NCI-H748 treated with DMSO at 0.1 percent for 48 hours (cell line): ENCODE measurements at regions not wholly inside any gene's neighbourhood (a gene's known extent, or its start where the extent isn't known, plus 50 kb on each side); places are given as distances from the start of the nearest gene placed in this dataset.

Experiments
- DNase-seq: peaks from one replicate; lab custom pipeline; 2025; lab: John Stamatoyannopoulos, UW

DNA sequence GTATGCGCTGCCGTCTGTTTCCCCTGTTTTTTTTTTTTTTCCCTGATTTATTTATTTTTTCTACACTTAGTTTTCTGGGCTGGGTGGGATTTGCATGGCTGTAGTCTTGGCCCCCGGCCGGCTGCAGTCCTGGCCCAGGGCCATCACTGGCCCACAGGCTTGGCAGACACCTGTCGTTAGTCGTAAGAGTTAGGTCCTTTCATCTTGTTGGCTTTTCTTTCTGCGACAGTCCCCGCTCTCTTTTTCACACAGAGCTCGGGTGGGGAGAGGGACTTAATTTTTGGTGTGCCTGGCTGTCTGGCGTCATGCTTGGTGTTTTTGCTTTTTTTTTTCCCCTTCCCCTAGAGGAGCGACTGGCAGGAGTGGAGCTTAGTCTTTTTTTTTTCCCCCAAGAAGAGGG is 183.4 kb downstream of the KLF13 start:
- no peak for DNase-seq

DNA sequence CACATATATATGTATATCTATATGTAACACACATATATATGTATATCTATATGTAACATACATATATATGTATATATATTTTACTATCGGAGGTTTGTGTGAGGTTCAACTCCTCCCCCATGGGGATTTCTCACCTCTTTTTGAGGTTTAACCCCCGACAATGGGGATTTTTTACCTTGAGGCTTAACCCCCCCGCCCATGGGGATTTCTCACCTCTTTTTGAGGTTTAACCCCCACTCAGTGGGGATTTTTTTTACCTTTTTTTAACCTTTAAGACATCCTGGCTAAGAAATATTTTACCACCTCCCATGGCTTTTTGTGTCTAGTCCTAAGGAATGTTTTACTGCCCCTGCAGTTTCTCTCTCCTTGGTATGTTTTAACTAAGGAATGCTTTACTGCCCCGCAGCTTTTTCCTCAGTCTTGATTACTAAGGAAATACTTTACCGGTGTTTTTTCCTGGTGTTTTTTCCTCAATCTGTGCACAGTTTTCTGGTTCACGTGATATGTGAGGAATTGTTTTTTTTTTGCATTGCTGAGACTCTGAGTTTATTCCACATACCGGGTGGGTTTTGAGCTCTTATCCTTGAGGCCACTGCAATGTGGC is 185.2 kb downstream of the KLF13 start:
- no peak for DNase-seq

DNA sequence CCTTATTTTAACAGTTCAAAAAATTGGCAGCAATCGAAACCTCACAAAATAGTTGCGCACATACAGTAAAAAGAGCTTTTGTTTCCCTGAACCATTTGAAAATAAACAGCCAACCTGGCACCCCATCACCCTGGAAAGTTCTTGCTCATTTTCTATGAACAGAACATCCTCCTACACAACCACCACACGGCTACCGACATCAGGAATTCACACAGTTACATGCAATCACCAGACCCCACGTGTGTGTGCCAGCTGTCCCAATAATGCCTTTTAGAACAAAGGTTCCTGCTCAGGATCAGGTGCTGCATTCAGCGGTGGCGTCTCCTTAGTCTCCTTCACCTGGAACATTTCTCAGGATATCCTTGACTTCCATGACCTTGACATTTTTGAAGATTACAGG is 186.5 kb downstream of the KLF13 start:
- no peak for DNase-seq

DNA sequence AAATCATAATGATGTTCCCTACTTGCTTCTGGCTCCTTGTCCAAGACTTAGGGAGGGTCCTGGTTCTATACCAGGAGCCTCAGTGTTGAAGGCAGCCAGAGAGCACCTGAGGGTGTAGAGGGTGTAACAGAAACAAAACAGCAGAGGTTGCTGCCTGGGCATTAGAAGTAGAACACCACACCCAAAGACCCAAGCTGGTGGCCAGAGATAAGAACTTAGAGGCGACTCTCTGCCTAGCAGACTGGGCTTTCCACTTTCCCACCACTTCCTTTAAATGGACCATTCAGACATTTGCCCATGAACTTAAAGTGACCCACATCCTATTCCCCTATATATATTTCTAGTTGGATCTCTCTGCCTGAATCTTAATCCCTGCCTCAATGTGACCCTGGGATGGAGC is 189.8 kb downstream of the KLF13 start:
- DNase-seq = no peak

DNA sequence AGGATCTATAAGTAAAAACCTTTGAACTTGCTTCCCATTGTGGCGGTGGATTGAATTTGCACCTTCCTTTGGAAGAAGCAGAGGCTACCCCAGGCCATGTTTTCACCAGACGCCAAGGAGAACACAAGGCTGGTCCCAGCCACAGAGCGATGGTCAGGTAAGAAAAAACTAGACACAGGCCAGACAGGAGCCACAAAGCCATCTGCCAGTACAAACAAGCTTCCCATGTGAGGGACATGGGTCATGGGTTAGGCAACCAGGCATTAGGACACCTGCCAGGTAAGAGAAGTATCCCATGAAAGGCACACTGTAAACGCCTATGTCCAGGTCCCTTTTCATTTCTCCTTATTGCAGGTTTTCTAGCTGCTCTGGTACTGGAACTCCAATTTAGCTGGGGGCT is 190.2 kb downstream of the KLF13 start:
- DNase-seq = no peak

DNA sequence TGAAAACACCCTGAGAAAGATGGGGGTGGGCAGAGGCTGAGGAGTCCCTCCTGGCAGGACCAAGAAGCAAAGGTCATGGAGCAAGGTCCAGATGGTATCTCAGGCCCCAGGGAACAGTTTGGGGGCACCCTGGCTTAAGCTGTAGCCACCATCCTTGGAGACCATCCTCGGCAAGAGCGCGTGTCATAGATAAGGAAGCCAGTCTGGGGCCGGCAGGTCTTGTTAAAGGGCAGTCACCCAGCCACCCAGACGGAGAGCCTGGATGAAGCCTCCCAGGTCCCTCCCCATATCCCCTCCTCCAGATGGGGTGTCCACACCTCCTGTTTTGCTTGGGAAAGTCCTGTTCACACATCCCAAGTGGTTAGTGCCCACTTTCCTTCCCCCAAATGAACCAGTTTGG is 191.1 kb downstream of the KLF13 start:
- no peak for DNase-seq

DNA sequence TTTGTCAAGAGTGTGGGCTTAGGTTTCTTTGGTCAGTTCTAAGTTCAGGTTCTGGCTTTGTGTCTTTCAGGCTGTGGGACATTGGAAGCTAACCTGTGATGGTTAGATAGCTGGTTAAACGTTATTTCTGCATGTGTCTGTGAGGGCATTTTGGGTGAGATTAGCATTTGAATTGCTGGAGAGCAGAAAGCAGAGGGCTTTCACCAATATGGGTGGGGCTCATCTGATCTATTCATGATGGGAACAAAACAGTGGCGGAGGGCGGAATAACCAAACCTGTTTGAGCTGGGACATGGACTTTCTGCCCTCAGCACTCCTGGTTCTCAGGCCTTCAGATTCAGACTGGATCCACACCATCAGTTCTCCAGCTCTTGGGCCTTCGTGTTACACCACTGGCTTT is 195.4 kb downstream of the KLF13 start:
- no peak for DNase-seq

DNA sequence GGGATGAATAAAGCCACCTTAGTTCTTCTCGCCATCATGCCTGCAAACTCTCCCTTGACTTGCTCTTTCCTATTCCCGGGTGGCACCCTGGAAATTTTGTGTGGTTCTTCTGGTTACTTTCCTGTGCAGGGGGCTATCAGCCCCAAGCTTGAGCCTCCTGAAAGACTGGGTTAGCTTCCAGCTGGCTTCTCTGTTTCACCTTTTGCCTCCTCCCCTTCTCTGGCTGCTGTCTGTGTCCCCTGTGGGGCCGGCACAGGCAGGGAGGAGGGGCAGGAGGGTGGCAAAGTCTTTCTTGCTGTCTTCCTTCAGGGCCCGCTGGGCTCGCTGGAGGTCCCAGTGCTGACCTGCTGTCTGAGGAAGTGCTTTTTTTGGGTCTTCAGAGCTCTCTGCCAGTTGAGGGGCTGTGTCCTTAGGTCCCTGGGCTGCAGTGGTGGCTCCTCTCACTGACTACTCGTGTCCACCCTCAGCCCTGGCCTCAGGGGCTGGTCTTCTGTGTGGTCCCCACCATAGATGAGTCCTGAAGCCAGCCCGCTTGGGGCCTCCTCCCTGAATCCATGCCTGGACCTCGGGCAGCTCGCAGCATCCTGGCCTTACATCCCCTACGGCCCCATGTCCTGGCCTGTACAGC is 196.5 kb downstream of the KLF13 start:
- DNase-seq = no peak

DNA sequence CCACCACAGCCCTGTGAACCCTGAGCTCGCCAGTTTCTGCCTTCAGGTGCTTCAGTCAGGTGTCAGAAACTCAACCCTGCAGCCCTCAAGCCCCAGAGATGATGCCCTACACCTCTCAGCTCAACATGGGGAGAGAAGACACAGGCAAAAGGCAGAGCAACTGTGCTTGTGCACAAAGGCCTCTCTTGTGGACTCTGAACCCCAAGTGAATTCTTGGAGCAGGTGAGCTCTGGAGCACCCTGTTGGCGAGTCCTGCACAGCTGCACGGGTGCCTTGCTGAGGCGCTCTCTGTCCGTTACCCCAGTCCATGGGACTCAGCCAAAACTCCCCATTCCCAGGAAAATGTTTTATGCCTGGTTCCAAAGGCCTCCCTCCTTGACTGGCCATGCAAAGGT is 197.0 kb downstream of the KLF13 start:
- DNase-seq = no peak

DNA sequence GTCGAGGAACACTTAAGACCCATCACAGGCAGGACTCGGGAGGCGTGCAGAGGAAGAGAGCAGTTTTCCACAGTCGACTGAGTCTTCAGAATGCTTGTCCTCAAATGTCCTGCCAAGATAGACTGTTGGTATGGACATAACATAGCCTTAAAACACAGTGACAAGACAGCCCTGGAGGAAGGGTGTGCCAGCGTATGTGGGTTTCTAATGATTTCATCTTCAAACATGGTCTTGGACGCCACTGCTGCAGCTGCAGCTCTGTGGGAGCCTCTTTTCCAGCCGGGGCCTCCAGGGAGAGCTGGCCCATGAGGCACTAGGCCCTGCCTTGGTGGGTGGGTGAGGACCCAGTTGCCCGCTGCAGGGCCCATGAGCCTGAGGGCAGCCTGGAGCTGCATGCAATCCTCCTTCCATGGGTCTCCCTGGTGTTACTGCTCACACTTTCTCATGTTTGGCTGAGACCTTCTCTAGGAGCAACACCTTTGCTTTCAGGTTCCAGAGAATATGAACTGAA is 198.6 kb downstream of the KLF13 start:
- DNase-seq = no peak

DNA sequence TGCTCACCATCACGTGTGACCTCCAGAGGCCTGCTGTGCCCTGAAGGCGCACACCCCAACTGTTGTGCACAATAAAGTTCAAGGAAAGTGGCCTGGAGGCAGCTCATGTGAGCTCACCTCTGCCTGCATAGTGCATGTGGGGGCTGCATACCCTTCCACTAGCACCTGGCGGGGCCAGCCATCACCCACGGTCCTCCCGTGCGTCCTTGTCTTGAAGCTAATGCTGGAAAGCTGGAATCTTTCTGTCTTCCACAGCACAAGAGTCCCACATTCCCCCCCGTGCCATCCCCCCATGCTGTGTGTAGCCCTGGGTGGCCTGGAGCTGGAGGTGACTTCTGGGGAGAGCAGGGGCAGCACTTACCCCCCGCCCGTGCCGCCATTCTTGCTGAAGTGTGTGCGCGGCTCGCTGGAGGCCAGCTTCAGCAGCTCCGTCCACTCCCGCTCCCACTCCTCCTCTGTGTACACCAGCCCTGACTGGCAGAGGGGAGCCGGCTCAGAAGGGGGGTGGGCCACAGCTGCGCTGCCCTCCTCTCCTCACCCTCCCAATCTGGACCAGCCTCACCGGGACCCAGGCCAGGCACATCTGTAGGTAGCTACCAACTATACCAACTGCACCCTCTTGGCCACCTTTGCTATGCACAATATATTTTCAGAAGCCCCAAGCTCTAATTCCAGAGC is 199.5 kb downstream of the KLF13 start:
- no peak for DNase-seq

DNA sequence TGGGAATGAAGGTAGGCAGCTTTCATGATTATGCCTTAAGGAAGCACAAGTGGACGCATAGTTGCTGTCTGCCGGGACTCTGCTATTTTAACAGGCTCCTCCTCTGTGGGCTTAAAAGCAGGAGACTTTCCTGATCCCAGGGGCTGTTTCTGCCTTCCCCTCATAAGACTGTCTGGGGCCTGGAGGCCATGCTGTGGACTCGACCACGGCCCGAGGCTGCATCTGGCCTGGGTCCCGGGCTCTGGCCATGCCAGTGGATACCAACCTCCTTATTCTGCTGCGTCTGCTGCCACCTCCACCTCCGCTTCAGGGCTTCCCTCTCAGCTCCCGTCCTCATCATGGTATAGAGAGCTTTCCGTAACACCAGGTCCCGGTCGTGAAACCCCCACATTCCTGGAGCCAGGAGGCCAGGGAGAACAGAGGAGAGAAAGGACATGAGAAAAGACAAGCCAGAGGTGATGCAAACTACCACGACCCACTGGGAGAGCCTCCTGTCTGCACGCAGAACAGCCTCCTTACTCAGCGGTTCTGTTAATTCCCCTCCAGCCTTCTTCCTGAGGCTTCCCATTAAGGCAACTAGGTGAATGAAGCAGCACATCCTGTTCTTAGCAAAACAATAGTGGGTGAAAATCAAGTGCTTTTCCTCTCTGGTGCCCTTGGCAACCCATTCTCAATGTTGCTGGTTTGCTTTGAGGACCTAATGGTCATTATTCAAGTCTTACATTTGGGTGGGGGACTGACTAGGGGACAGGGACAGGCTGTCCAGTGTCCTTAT is 200.5 kb downstream of the KLF13 start:
- DNase-seq = no peak

DNA sequence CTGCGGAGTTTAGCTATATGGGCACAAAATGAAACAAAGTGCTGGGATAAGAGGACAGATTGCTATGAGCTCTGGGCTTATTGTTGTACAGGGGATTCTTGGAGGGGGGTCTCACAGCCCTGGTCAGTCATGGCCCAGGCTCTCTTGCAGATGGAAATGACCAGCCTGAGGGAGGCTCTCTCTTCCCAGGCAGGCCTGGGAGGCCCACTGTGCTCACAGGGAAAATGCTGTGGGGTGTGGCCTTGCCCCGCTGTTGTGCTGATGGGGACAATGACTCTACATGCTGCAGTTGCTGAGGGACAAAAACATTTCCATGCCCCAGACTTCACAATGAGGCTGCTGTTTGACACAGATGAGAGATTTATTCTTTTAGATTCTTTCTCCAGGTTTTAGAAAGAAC is 202.2 kb downstream of the KLF13 start:
- no peak for DNase-seq

DNA sequence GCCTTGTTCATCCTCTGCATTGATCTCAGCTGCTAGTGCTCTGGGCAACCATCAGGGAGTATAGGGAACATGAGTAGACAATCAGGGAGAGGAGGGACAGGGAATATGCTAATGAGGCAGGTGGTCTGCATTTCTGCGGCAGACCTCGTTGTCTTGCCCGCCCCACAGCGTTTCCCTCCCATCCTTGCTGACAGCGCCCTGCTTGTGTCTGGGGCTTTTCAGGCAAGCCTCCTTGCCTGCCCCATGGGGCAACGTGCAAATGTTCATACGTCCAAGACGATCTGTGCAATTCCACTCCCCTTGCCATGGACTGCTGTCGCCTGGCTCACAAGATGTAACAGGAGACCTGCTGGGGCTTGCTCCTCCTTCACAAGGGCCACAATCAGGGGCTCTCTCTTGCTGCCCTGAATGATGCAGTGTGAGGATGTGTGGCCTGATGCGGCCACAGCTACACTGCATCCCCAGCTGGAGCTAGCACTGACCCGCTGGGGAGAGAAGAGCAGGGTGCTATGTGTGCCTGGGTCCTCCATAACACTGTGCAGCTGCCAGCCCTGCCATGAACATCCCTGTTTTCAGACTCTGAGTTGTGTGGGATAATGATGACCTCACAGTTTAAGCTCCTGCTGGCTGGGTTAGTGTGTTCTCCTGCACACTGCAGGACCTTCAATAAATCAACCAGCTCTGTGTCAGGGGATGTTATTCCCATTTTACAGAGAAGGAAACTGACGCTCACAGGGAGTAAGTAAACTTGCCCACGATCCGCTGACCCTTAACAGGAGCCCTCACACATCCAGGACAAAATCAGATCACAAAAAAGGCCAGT is 211.3 kb downstream of the KLF13 start:
- no peak for DNase-seq

DNA sequence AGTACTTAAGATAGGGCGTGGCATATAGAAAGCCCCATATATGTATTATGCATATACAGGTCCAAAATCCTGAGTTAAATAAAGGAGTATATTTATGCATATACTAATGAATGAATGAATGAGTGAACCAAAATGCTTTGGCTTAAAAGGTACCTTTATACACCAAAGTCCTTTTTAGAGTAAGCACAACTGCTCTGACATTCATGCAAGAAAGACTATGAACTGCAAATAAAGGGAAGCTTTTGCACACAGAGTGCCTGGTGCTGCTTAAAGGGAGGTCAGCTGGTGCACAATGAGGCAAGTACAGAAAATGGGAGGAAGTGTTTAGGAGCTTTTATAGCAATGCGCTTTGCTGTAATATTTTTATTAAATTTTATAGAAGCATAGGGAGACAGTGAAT is 214.0 kb downstream of the KLF13 start:
- DNase-seq = no peak

DNA sequence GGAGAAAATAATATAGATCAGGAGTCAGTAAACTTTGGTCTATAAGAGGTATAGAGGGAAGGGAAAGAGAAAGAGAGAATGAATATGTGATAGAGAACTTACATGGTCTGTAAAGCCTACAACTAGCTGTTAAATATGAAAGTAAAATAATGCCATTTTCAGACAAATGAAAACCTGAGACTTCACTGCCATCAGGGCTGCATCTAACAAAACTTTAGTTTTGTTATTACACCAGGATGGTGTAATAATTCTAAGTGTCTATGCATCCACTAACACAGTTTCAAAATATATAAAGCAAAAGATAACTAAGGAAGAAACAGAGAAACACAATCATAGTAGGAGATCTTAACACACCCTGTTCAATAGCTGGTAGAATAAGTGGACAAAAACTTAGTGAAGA is 217.7 kb downstream of the KLF13 start:
- no peak for DNase-seq

DNA sequence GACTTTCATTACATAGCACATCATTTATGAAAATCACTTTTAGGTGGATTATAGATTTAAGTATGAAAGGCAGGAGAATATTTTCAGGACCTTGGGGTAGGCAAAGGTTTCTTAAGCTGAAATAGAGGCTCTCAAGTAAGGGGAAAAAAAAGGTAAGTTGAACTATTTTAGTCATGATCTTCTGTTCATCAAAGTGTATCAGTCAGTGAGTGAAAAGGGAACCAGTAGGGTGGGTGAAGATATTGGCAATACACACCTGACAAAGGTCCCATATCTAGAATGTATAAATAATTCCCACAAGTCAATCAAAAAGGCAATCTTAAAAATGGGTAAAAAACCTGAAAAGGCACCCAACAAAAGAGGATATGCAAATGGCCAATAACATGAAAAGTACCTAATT is 218.6 kb downstream of the KLF13 start:
- no peak for DNase-seq

DNA sequence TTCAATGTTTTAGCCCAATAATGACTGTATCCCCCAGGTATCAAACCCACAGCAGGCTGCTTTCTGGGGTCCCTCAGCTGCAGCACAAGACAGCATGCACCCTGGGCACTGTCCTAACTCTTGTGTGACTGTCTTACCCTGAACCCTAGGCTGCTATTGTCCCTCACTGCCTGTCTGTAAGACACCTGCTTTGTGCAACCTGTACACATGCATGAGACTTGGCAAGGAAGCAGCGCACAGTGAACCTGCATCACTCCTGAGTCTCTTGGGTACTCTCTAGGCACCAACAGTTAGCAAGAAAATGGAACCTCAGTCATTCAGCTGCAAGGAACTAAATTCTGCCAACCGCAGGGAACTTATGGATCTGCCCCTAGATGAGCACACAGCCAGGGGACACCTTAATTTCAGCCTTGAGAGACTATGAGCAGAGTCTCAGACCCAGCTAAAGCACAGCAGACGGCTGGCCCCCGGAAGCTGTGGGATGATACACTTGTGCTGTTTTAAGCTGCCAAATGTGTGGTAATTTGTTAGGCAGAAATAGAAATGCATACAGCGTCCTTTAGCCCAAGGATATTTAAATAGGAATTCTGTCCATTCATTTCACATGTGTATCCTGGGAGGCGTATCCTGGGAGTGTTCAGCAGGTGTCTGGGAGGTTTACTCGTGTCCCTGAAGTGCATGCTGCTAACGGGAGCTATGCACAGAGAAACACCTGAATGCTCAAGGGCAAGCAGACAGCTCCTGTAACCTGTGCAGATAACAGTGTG is 223.8 kb downstream of the KLF13 start:
- DNase-seq = no peak

DNA sequence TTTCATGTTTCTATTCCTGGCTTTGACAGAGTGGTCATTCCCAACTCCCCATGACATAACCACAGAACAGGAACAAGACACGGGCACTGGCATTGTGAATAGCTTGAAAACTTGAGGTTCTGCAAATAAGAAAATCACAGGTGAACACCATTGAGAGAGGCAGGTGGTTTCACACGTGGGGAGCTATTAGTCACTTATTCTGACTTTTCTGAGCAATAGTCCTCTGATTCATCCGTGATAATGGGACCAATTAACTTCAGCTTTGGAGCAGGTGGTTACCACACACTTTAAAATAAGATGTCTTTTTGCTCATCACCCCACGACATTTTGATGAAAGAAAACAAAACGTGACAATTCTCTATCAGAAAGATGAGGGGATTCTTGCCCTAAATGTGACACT is 224.7 kb downstream of the KLF13 start:
- peak; percentile 18 for DNase-seq

DNA sequence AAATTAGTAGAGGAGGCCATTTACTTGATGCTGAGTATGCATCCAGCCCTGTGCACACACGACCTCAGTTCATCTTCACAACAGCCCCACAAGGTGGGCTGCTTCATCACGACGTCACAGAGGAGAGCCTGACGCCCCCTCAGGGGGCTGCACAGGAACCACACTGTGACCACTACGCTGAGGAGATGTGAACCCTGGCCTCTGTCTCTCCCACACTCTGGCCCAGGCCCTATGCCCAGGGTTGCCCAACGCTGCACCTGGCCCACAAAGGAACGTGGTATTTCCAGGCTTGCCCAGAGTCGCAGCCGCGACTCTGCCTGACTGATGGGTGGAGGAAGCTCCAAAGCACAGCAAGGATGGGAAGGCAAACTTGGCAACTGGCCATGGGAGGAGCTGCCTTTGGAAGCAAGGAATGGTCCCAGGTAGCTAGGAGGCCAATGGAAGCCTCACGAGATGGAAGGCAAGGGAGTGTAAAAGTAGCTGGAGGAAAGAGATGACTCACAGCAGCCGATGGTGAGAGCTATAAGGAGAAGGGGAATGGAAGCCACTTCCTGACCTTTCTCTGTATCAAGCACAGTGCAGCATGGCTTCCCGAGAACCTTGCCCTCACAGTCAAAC is 226.0 kb downstream of the KLF13 start:
- DNase-seq = no peak

DNA sequence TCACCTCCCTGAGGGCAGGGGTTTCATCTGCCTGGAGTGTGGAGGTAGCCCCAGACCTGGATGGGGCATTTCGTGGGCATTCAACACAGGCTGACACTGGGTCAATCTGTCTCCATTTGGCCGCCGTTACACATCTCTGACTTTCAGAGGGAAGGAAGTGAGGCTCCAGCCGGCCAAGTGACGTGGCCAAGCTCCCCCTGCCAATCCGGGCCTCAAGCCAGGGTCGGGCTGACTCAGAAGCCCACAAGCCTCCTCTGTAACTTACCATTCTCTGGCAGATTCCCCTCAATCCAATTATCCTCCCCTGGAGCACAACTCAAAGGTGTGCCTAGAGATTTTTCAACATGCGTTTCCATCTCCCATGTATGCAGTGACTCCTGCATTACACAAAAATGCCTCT is 227.6 kb downstream of the KLF13 start:
- DNase-seq = no peak
